ENCODE measurements at regions not wholly inside any gene's neighbourhood (a gene's known extent, or its start where the extent isn't known, plus 50 kb on each side); places are given as distances from the start of the nearest gene placed in this dataset.

- H3K4me3 ChIP-seq, result no peak overlapping the region
- H3K27ac ChIP-seq (replicated peaks), result no peak overlapping the region
- no peak for DNase-seq
- intact Hi-C loops (cut with micrococcal nuclease), result no loop called here
- no peaks in the 10 kb centered on the region for H3K9me3 ChIP-seq (replicated peaks)
- TF ChIP-seq CTCF (IDR thresholded peaks at IDR 0.05; ENCODE audit: borderline replicate concordance), result no peak
- H3K27me3 ChIP-seq (ENCODE audit: low read depth), result peaks cover 98% of the 10 kb centered on the region
- H3K36me3 ChIP-seq, result no peaks in the 10 kb centered on the region
- H3K4me1 ChIP-seq, result no peaks in the 10 kb centered on the region
Observed at GRCh38 chr1:5485436-5485835, 506.8 kb downstream of the NPHP4 start.

- Histone ChIP-seq H3K27me3 (ENCODE audit: low read depth) (peaks cover 98% of the 10 kb centered on the region), H3K9me3 (replicated peaks) (no peaks in the 10 kb centered on the region), H3K4me1 (no peaks in the 10 kb centered on the region), H3K4me3 (no peak overlapping the region), H3K36me3 (no peaks in the 10 kb centered on the region), H3K27ac (replicated peaks) (no peak overlapping the region)
- no peak for DNase-seq
- intact Hi-C loops (cut with micrococcal nuclease), result no loop called here
- TF ChIP-seq CTCF (IDR thresholded peaks at IDR 0.05; ENCODE audit: borderline replicate concordance), result no peak
Observed at GRCh38 chr1:5484451-5485165, 507.6 kb downstream of the NPHP4 start.

GRCh38 chr1:5481889-5482288 is 510.3 kb downstream of the NPHP4 start:
- Histone ChIP-seq H3K27ac (replicated peaks) (no peak overlapping the region), H3K36me3 (no peaks in the 10 kb centered on the region), H3K4me1 (no peaks in the 10 kb centered on the region), H3K27me3 (ENCODE audit: low read depth) (peaks cover 99% of the 10 kb centered on the region), H3K9me3 (replicated peaks) (no peaks in the 10 kb centered on the region), H3K4me3 (no peak overlapping the region)
- intact Hi-C loops (cut with micrococcal nuclease), result no loop called here
- DNase-seq, result no peak
- TF ChIP-seq CTCF (IDR thresholded peaks at IDR 0.05; ENCODE audit: borderline replicate concordance), result no peak

GRCh38 chr1:5480906-5481305 is 511.3 kb downstream of the NPHP4 start:
- Histone ChIP-seq H3K9me3 (replicated peaks) (no peaks in the 10 kb centered on the region), H3K4me1 (no peaks in the 10 kb centered on the region), H3K27ac (replicated peaks) (no peak overlapping the region), H3K4me3 (no peak overlapping the region), H3K27me3 (ENCODE audit: low read depth) (peaks cover 98% of the 10 kb centered on the region), H3K36me3 (no peaks in the 10 kb centered on the region)
- TF ChIP-seq CTCF (IDR thresholded peaks at IDR 0.05; ENCODE audit: borderline replicate concordance), result no peak
- no peak for DNase-seq
- intact Hi-C loops (cut with micrococcal nuclease), result no loop called here

GRCh38 chr1:5479876-5480646 is 512.2 kb downstream of the NPHP4 start:
- Histone ChIP-seq H3K4me3 (no peak overlapping the region), H3K9me3 (replicated peaks) (no peaks in the 10 kb centered on the region), H3K36me3 (no peaks in the 10 kb centered on the region), H3K4me1 (no peaks in the 10 kb centered on the region), H3K27ac (replicated peaks) (no peak overlapping the region), H3K27me3 (ENCODE audit: low read depth) (peaks cover 98% of the 10 kb centered on the region)
- DNase-seq, result no peak
- TF ChIP-seq CTCF (IDR thresholded peaks at IDR 0.05; ENCODE audit: borderline replicate concordance), result no peak
- intact Hi-C loops (cut with micrococcal nuclease), result no loop called here
